Skeletal muscle tissue (tissue), 3 donors: ENCODE measurements at regions not wholly inside any gene's neighbourhood (a gene's known extent, or its start where the extent isn't known, plus 50 kb on each side); places are given as distances from the start of the nearest gene placed in this dataset.

Experiments used
- H3K27ac ChIP-seq: one replicate; pipeline ENCODE4 v1.7.0; 2013; ENCODE audit warnings: mild to moderate bottlenecking, low read depth, low read length, inconsistent platforms
- H3K27me3 ChIP-seq, 3 donors: one replicate each; pipeline ENCODE4 v1.7.0; 2013; ENCODE audit warnings: low read length in 3 of 3; ENCODE audit not compliant: control insufficient read depth in 3 of 3, insufficient read depth in 3 of 3
- H3K36me3 ChIP-seq, 3 donors: one replicate each; pipeline ENCODE4 v1.7.0; 2013; ENCODE audit warnings: low read length in 3 of 3; ENCODE audit not compliant: control insufficient read depth in 3 of 3, insufficient read depth in 3 of 3
- H3K4me1 ChIP-seq, 3 donors: one replicate each; pipeline ENCODE4 v1.7.0; 2013; ENCODE audit warnings: low read length in 3 of 3, mild to moderate bottlenecking in 3 of 3; ENCODE audit not compliant: control insufficient read depth in 3 of 3, insufficient read depth in 3 of 3
- H3K4me3 ChIP-seq, 3 donors: one replicate each; pipeline ENCODE4 v1.7.0; 2013; ENCODE audit warnings: low read length in 3 of 3
- H3K9ac ChIP-seq, 3 donors: one replicate each; pipeline ENCODE4 v1.7.0; 2013; ENCODE audit warnings: low read length in 3 of 3, mild to moderate bottlenecking in 3 of 3, moderate library complexity in 2 of 3, low read depth in 1 of 3
- H3K9me3 ChIP-seq, 3 donors: one replicate each; pipeline ENCODE4 v1.7.0; 2013; ENCODE audit warnings: low read length in 3 of 3; ENCODE audit not compliant: control insufficient read depth in 3 of 3
- donor health status: Osteomylitis.

DNA sequence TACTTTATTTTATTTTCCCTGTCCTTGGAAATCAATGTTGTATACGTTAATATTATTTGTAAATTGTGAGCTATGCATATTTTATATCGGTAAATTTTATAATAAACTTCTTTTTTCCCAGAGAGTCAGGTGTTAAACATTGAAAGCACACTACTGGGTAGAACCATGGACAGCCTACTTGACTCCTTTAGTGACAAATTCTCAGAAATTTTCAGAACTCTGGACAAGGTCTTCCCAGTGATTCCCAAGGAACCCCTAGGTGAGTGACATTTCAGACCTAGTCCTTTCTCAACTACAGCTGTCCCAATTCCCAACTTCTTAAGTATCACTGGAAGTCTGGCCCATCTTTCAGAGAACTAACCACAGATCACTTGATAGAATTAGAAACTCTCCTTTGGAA, 107.2 kb downstream of the RCN1 start:
- Histone ChIP-seq H3K4me3 (no peak overlapping the region), H3K4me1 (no peaks in the 10 kb centered on the region), H3K9me3 (no peaks in the 10 kb centered on the region), H3K27me3 (peaks cover 0 to 2% (median 0%) of the 10 kb centered on the region in 3 donors), H3K36me3 (no peaks in the 10 kb centered on the region), H3K9ac (no peak overlapping the region), H3K27ac (no peak overlapping the region)

DNA sequence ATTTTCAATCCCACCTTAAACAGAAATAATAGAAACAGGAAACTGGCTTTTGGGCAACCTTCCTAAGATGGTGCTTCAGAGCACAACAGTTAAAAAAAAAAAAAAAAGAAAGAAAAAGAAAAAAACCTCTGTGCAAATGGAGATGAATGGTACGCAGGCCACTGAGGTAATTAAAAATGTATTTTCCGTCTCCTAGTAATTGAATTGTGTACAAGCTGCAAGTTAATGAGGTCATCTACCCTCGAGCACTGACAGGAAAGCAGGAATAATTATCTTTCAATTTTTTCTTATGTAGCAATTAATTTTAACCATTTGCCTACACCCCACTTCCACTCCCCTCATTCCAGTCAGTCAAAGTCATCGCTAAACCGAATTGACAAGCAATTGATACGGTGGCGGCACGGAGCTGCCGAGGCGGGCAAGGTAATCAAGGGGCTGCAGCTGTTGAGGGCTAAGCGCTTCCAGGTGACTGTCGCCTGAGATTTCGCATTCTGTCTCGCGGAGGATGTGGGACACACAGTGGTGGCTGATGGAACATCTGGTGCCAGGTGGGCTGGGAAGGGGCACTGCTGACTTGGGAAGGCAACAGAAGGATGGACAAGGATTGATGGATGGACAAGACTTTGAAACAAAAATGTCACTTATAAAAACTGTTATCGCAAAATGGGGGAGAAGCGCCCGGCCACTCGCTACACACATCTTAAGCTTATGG, 109.4 kb downstream of the RCN1 start:
- H3K36me3 ChIP-seq = no peaks in the 10 kb centered on the region
- H3K4me1 ChIP-seq = no peaks in the 10 kb centered on the region
- no peak overlapping the region for H3K9ac ChIP-seq
- H3K27ac ChIP-seq = no peak overlapping the region
- no peaks in the 10 kb centered on the region for H3K27me3 ChIP-seq
- no peaks in the 10 kb centered on the region for H3K9me3 ChIP-seq
- no peak overlapping the region for H3K4me3 ChIP-seq

DNA sequence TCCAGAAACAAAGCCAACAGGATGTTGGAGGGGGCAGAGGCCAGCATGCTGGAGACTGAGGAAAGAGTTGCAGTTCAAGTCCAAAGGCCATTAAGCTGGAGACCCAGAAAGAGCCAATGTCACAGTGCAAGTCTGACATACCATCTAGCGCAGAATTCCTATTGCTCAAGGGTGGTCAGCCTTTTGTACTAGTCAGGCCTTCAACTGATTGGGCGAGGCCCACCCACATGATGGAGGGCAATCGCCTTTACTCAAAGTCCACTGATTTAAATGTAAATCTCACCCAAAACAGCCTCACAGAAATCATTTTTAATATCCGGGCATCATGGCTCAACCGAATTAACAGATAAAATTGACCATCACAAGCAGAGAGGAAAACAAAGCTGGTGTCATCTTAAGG, 113.9 kb downstream of the RCN1 start:
- H3K27me3 ChIP-seq = peaks cover 0 to 2% (median 0%) of the 10 kb centered on the region in 3 donors
- H3K4me1 ChIP-seq = no peaks in the 10 kb centered on the region
- no peak overlapping the region for H3K4me3 ChIP-seq
- no peaks in the 10 kb centered on the region for H3K36me3 ChIP-seq
- no peak overlapping the region for H3K27ac ChIP-seq
- no peaks in the 10 kb centered on the region for H3K9me3 ChIP-seq
- no peak overlapping the region for H3K9ac ChIP-seq

DNA sequence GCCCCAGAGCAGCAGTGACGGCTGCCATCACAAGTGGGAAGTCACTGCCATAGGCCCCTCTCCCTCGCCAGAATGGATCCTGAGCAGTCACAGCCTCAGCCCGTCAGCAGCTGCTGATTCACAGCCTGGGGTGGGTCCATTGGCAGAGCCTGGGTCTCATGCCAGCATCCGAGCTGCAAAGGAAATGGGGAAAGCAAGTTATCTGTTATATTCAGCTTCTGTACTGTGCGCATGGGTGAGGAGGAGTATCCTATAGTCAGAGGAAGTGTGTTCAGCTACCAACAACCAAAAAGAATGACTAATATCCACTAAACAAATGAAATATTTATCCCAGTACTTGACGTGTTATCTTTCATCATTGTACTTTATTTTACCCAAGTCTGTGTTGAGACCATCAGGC, 119.7 kb downstream of the RCN1 start:
- H3K27me3 ChIP-seq = peaks cover 0 to 7% (median 2%) of the 10 kb centered on the region in 3 donors
- H3K9me3 ChIP-seq = no peaks in the 10 kb centered on the region
- no peaks in the 10 kb centered on the region for H3K36me3 ChIP-seq
- no peak overlapping the region for H3K4me3 ChIP-seq
- no peak overlapping the region for H3K9ac ChIP-seq
- no peak overlapping the region for H3K27ac ChIP-seq
- H3K4me1 ChIP-seq = no peaks in the 10 kb centered on the region

DNA sequence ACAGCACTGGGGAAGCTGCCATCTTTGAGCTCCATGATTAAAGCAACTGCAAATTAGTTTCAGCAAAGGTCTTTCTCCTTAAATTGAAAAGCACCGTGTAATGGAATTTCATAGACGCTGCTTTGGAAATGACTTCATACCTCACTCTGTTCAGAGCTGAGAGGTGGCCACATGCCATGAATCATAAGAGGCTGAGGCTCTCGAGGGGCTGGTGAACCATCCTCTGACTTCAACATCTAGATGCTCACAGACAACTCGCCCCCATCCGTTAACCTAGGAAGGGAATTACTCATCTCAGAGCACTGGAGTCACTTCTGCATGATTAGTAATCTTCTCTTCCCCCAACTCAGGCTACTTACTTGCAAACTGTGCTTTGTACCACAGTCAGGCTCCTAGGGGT, 122.3 kb downstream of the RCN1 start:
- peaks cover 0 to 7% (median 0%) of the 10 kb centered on the region in 3 donors for H3K27me3 ChIP-seq
- no peaks in the 10 kb centered on the region for H3K9me3 ChIP-seq
- no peak overlapping the region for H3K4me3 ChIP-seq
- no peak overlapping the region for H3K27ac ChIP-seq
- no peak overlapping the region for H3K9ac ChIP-seq
- no peaks in the 10 kb centered on the region for H3K36me3 ChIP-seq
- H3K4me1 ChIP-seq = no peaks in the 10 kb centered on the region

DNA sequence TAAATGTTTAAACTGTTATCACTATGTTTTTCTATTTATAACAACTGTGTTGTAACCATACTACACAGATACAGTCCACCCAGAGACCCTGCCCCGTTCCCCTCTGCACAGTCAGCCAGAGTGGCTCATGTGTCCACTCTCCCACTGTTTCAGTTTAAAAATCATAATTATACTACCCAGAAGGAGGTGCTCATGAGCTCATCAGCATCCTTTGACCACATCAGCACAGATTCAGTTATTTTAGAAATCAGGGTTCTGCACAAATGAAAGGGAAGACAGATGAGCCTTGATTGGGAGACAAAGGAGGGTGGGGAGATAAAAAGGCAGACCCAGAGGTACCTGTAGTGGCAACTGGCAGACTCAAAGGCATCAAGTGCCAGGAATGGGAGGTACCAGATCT, 124.3 kb downstream of the RCN1 start:
- H3K9ac ChIP-seq = no peak overlapping the region
- no peak overlapping the region for H3K27ac ChIP-seq
- H3K27me3 ChIP-seq = peaks cover 0 to 4% (median 0%) of the 10 kb centered on the region in 3 donors
- H3K4me1 ChIP-seq = no peaks in the 10 kb centered on the region
- no peaks in the 10 kb centered on the region for H3K36me3 ChIP-seq
- H3K9me3 ChIP-seq = no peaks in the 10 kb centered on the region
- no peak overlapping the region for H3K4me3 ChIP-seq

DNA sequence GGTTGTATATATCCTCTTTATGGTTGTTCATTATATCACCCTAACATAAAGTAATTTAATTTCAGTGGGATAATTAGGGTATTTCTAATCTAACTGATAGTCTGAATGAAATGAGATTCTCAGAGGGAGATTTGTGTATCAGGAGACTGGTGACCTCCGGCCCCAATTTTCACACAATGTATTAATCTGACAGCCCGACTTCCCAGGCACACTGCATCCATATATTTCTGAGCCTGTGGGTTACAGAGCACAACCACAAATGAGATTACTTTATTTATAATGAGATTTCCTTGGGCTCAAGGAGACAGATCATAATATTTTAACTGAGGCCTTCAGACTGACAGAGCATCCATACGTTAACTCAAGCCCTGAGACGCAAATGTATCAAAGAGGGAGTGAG, 125.9 kb downstream of the RCN1 start:
- Histone ChIP-seq H3K27me3 (peaks cover 0 to 3% (median 0%) of the 10 kb centered on the region in 3 donors), H3K36me3 (no peaks in the 10 kb centered on the region), H3K9ac (no peak overlapping the region), H3K27ac (no peak overlapping the region), H3K4me1 (no peaks in the 10 kb centered on the region), H3K4me3 (no peak overlapping the region), H3K9me3 (no peaks in the 10 kb centered on the region)

DNA sequence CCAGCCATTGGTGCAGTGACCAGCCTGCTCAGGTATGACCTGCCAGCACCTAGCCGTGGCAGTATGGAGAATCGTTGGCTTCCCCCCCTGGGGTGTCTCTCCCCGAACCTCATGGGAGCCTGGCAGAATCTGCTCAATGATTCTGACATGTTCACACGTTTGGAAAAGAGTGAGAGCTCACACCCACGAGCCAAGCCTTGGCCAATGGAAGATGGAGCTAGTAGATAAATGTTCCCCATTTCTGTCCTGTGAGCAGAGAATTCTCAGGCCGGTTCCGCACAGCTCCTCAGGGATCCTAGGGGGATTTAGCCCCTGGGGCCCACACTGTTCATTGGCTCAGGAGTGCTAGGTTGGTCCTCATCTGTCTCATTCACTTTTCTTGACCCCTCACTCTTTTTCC, 128.4 kb downstream of the RCN1 start:
- Histone ChIP-seq H3K36me3 (no peaks in the 10 kb centered on the region), H3K4me3 (no peak overlapping the region), H3K27me3 (peaks cover 0 to 4% (median 3%) of the 10 kb centered on the region in 3 donors), H3K27ac (no peak overlapping the region), H3K4me1 (no peaks in the 10 kb centered on the region), H3K9me3 (no peaks in the 10 kb centered on the region), H3K9ac (no peak overlapping the region)

DNA sequence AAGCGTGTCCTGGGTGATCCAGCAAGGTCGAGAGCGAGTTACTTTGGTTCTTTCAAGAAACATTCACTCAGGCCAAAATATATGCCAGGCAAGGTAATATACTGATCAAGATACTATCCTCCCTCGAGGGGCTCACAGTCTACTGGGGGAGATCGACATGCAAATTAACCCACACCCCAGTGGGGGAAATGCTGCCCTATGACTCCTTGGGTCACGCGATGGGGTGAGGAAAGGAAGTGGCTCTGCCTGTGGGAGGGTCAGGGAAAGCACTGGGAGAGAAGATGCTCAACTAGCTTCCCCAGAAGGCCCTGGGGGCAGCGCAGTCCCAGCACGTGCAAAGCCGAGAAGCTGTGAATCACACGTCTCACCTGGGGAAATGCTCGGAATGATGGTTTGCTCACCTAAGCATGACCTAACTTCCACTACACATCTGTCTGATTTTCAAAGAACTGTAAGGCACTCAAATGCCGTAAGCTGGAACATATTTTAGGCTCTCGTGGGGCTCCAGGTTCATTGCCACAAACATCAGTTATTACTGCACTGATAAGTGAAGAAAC, 130.7 kb downstream of the RCN1 start:
- H3K36me3 ChIP-seq = no peaks in the 10 kb centered on the region
- H3K27ac ChIP-seq = no peak overlapping the region
- H3K27me3 ChIP-seq = peaks cover 0 to 4% (median 2%) of the 10 kb centered on the region in 3 donors
- H3K4me1 ChIP-seq = no peaks in the 10 kb centered on the region
- H3K4me3 ChIP-seq = no peak overlapping the region
- H3K9me3 ChIP-seq = no peaks in the 10 kb centered on the region
- no peak overlapping the region for H3K9ac ChIP-seq

DNA sequence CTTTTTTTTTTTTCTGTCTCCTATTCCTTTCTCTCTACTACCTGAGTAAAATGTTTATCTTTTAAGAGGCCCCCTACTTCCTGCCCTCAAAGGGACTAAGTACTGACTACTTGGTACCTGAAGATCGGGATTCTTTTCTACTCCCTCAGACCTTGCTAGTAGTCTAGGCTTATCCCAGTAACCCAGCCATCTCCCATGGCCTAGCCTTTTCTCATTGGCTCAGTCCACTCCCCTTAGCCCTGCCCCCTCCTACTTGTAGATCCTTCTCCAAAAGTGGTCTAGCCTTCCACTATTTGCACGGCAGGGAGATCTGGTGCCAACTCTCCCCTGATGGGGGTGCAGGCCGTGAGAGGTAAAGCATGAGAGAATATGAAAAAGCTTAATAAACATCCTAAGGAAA, 133.7 kb downstream of the RCN1 start:
- no peaks in the 10 kb centered on the region for H3K36me3 ChIP-seq
- H3K27ac ChIP-seq = no peak overlapping the region
- no peaks in the 10 kb centered on the region for H3K4me1 ChIP-seq
- peaks cover 0 to 4% (median 2%) of the 10 kb centered on the region in 3 donors for H3K27me3 ChIP-seq
- no peak overlapping the region for H3K9ac ChIP-seq
- H3K4me3 ChIP-seq = no peak overlapping the region
- H3K9me3 ChIP-seq = no peaks in the 10 kb centered on the region
